ENCODE measurements at regions not wholly inside any gene's neighbourhood (a gene's known extent, or its start where the extent isn't known, plus 50 kb on each side); places are given as distances from the start of the nearest gene placed in this dataset.

DNA sequence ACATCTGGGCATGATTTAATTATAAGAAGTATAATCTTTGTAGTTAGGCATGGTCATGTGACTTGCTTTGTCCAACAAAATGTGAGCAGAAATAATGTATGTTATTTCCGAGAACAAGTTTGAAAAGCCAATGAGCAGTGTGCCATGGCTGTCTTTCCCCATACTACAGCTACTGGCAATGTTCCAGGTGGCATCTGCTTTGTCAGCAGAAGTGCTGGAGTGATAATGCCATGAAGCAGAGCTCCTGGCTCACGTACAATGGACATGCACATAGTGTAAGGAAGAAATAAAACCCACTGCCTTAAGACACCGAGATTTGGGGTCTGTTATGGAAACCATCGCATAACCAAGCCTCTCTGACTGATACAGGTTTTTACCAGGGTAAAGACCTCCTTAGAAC, 212.6 kb upstream of the RASGEF1B start:
- TF ChIP-seq EZH2 (IDR thresholded peaks at IDR 0.05; ENCODE audit: low read length) (no peak), CTCF (optimal IDR thresholded peaks at IDR 0.05 in 1 of 3, IDR thresholded peaks at IDR 0.05 in 1 of 3, conservative IDR thresholded peaks at IDR 0.05 in 1 of 3; ENCODE audit: extremely low read depth in 1 of 3, insufficient read depth in 2 of 3, low read length in 3 of 3) (no peak)
- no peak overlapping the region for H3K4me3 ChIP-seq (ENCODE audit: control insufficient read depth in 2 of 3, extremely low read depth in 1 of 3, insufficient read depth in 2 of 3, low read depth in 1 of 3, low read length in 3 of 3)
- no peaks in the 10 kb centered on the region for H3K79me2 ChIP-seq (ENCODE audit: control insufficient read depth, insufficient read depth, low read length)
- no peaks in the 10 kb centered on the region for H3K9me3 ChIP-seq (ENCODE audit: control insufficient read depth, low read depth, low read length)
- no peak for DNase-seq (ENCODE audit: low read depth, low spot score)
- no peaks in the 10 kb centered on the region for H3K9me1 ChIP-seq (ENCODE audit: control insufficient read depth, extremely low read depth, insufficient read depth, low read length)
- no peaks in the 10 kb centered on the region for H4K20me1 ChIP-seq (ENCODE audit: control insufficient read depth, extremely low read depth, insufficient read depth, low read length)
- H3K4me2 ChIP-seq (ENCODE audit: control insufficient read depth, extremely low read depth, insufficient read depth, low read depth, low read length), result no peak overlapping the region
- H3K27ac ChIP-seq (ENCODE audit: control insufficient read depth, insufficient read depth, low read length), result no peak overlapping the region
- H3K4me1 ChIP-seq (ENCODE audit: control insufficient read depth, extremely low read depth, insufficient read depth, low read length), result no peaks in the 10 kb centered on the region
- no peak overlapping the region for H2AFZ ChIP-seq (ENCODE audit: control insufficient read depth, low read length)
- dilution Hi-C loops (cut with MboI; ENCODE audit: extremely low pct_ligation_motif_present, low sequenced_read_pairs), result no loop called here
- no peaks in the 10 kb centered on the region for H3K27me3 ChIP-seq (ENCODE audit: control insufficient read depth, extremely low read depth, insufficient read depth, low read length)
- no peaks in the 10 kb centered on the region for H3K36me3 ChIP-seq (ENCODE audit: control insufficient read depth in 2 of 2, extremely low read depth in 1 of 2, insufficient read depth in 2 of 2, low read length in 2 of 2)
- no peak overlapping the region for H3K9ac ChIP-seq (ENCODE audit: control insufficient read depth, extremely low read depth, insufficient read depth, low read length)
- no peak for FAIRE-seq

GRCh38 chr4:81682492-81682891, 210.8 kb upstream of the RASGEF1B start:
- DNase-seq (ENCODE audit: low read depth, low spot score), result no peak
- H3K79me2 ChIP-seq (ENCODE audit: control insufficient read depth, insufficient read depth, low read length), result no peaks in the 10 kb centered on the region
- dilution Hi-C loops (cut with MboI; ENCODE audit: extremely low pct_ligation_motif_present, low sequenced_read_pairs), result no loop called here
- H3K36me3 ChIP-seq (ENCODE audit: control insufficient read depth in 2 of 2, extremely low read depth in 1 of 2, insufficient read depth in 2 of 2, low read length in 2 of 2), result no peaks in the 10 kb centered on the region
- no peak overlapping the region for H3K9ac ChIP-seq (ENCODE audit: control insufficient read depth, extremely low read depth, insufficient read depth, low read length)
- H3K9me1 ChIP-seq (ENCODE audit: control insufficient read depth, extremely low read depth, insufficient read depth, low read length), result no peaks in the 10 kb centered on the region
- H3K4me2 ChIP-seq (ENCODE audit: control insufficient read depth, extremely low read depth, insufficient read depth, low read depth, low read length), result no peak overlapping the region
- H3K9me3 ChIP-seq (ENCODE audit: control insufficient read depth, low read depth, low read length), result no peaks in the 10 kb centered on the region
- H3K27ac ChIP-seq (ENCODE audit: control insufficient read depth, insufficient read depth, low read length), result no peak overlapping the region
- no peak overlapping the region for H3K4me3 ChIP-seq (ENCODE audit: control insufficient read depth in 2 of 3, extremely low read depth in 1 of 3, insufficient read depth in 2 of 3, low read depth in 1 of 3, low read length in 3 of 3)
- H3K4me1 ChIP-seq (ENCODE audit: control insufficient read depth, extremely low read depth, insufficient read depth, low read length), result no peaks in the 10 kb centered on the region
- no peaks in the 10 kb centered on the region for H3K27me3 ChIP-seq (ENCODE audit: control insufficient read depth, extremely low read depth, insufficient read depth, low read length)
- TF ChIP-seq CTCF (optimal IDR thresholded peaks at IDR 0.05 in 1 of 3, IDR thresholded peaks at IDR 0.05 in 1 of 3, conservative IDR thresholded peaks at IDR 0.05 in 1 of 3; ENCODE audit: extremely low read depth in 1 of 3, insufficient read depth in 2 of 3, low read length in 3 of 3) (no peak), EZH2 (IDR thresholded peaks at IDR 0.05; ENCODE audit: low read length) (no peak)
- H4K20me1 ChIP-seq (ENCODE audit: control insufficient read depth, extremely low read depth, insufficient read depth, low read length), result no peaks in the 10 kb centered on the region
- no peak overlapping the region for H2AFZ ChIP-seq (ENCODE audit: control insufficient read depth, low read length)
- FAIRE-seq, result no peak

Data from keratinocyte (primary cell).